Activated T-helper 2 cell treated with anti-CD3 and anti-CD28 coated beads, Interferon-gamma antibody, Interleukin-2, Interleukin-4, amounts not matched to agents 10 μg/mL and 5 μg/mL and 100 μg/mL, durations not matched to agents 14 hours and 24 hours and 36 hours (primary cell): ENCODE measurements at regions not wholly inside any gene's neighbourhood (a gene's known extent, or its start where the extent isn't known, plus 50 kb on each side); places are given as distances from the start of the nearest gene placed in this dataset.
"Not testable (repeated sequence)": the region's sequence is repeated elsewhere in the genome, so short reads cannot be mapped to it uniquely, and the experiment has no call there.

Source experiments
- DNase-seq: peaks from one replicate; pipeline ENCODE4 v3.0.0; 2021; ENCODE audit warnings: low spot score
- H3K27ac Mint-ChIP-seq: one replicate; pipeline ENCODE4 v1.8.0; 2021; ENCODE audit warnings: mixed read lengths
- H3K27me3 Mint-ChIP-seq: one replicate; pipeline ENCODE4 v1.8.0; 2021; ENCODE audit warnings: low read depth, mixed read lengths
- H3K36me3 Mint-ChIP-seq: one replicate; pipeline ENCODE4 v1.8.0; 2021; ENCODE audit warnings: low read depth, mixed read lengths
- H3K4me1 Mint-ChIP-seq: one replicate; pipeline ENCODE4 v1.8.0; 2021; ENCODE audit warnings: low read depth, mixed read lengths
- H3K4me3 Mint-ChIP-seq: one replicate; pipeline ENCODE4 v1.8.0; 2021; ENCODE audit warnings: low read depth, mild to moderate bottlenecking, moderate library complexity, mixed read lengths
- H3K9me3 Mint-ChIP-seq: one replicate; pipeline ENCODE4 v1.8.0; 2021; ENCODE audit warnings: mixed read lengths
- intact Hi-C: fragments of 100-400 bp; cut with micrococcal nuclease; formaldehyde crosslinking; loops from one replicate; pipeline ENCODE4 v1.15.1; 2023

- Mint-ChIP-seq H3K27me3 (no peaks in the 10 kb centered on the region), H3K9me3 (peaks cover 5% of the 10 kb centered on the region), H3K36me3 (no peaks in the 10 kb centered on the region), H3K27ac (no peak overlapping the region), H3K4me1 (no peaks in the 10 kb centered on the region), H3K4me3 (no peak overlapping the region)
- intact Hi-C loops = no loop called here
- no peak for DNase-seq
Observed at GRCh38 chr5:124192716-124193115, 553.7 kb downstream of the ZNF608 start.

DNA sequence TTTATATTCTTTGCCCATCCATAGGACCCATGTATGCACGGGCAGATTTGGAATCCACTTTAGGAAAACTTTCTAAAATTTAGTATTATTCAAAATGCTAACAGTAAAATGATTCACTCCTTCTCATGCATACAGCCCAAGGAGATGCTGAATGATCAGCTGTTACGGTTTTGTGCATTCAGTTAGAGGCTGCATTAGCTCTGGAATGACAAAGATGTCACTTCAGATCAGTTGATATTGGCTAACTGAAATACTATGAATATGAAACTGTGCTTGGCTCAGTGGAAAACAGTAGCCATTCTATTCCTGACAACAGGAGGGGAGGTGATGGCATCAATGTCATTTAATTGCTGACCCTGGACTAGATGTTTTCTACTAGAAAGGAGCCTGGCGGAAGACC is 560.7 kb downstream of the ZNF608 start:
- no peak overlapping the region for H3K4me3 Mint-ChIP-seq
- no peaks in the 10 kb centered on the region for H3K27me3 Mint-ChIP-seq
- intact Hi-C loops = no loop called here
- peaks cover 9% of the 10 kb centered on the region for H3K9me3 Mint-ChIP-seq
- DNase-seq = no peak
- no peak overlapping the region for H3K27ac Mint-ChIP-seq
- no peaks in the 10 kb centered on the region for H3K4me1 Mint-ChIP-seq
- H3K36me3 Mint-ChIP-seq = no peaks in the 10 kb centered on the region

- no peak for DNase-seq
- intact Hi-C loops = no loop called here
- H3K9me3 Mint-ChIP-seq = peaks cover 4% of the 10 kb centered on the region
- H3K27me3 Mint-ChIP-seq = no peaks in the 10 kb centered on the region
- H3K27ac Mint-ChIP-seq = no peak overlapping the region
- H3K4me1 Mint-ChIP-seq = no peaks in the 10 kb centered on the region
- no peak overlapping the region for H3K4me3 Mint-ChIP-seq
- no peaks in the 10 kb centered on the region for H3K36me3 Mint-ChIP-seq
Observed at GRCh38 chr5:124182133-124182532, 564.3 kb downstream of the ZNF608 start.

DNA sequence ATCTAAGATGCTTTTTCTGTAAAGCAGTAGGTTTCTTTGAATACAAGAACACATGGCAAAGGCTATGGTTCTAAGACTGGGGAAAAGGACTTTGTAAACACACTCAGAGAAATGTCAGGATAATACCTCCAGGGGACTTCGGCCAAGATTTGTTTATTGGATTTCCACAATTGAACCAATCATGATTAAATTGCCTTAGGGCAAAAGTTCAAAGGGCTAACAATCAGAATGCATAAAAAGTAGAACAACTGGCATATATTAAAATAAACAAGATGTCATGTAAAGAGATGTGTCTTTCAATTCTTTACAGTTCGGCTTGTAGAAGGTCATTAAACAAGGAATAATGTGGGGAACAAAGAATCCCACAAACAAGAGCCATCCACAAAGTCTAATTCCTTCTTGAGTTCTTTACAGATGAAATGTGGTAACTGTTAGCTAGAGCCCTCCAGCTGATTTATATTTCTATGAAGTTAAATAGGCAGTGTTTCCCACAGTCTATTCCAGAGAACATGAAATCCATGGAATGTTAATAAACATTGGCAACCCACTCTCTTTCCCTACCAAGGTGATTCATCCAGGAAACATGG is 565.5 kb downstream of the ZNF608 start:
- Mint-ChIP-seq H3K9me3 (no peaks in the 10 kb centered on the region), H3K36me3 (no peaks in the 10 kb centered on the region), H3K4me1 (no peaks in the 10 kb centered on the region), H3K27me3 (no peaks in the 10 kb centered on the region), H3K4me3 (no peak overlapping the region), H3K27ac (no peak overlapping the region)
- intact Hi-C loops = no loop called here
- no peak for DNase-seq

DNA sequence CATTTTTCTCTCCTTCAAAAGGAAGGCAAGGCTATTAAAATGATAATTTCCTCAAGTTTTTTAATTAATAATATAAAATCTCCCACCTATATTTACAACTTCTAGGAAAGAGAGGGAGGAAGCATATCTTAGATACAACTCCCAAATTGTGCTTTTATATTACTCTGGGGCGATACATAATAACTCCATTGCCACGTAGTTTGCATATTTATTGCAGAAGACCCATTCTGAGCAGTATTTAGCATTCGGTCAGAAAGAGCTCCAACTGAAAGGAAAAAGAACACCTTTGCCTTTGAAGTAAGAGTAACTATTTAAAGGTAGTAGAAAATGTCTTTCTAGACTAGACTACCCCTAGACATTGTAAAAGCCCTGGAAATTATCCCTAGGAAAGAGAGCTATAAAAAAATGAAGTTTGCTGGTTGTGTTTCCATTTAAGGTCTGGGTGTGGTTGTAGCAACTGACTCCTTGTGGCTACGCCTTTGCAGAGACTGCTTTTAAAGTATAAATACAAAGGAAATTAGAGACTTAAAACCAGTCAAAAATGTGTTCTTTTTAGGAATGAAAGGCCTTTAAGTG is 566.1 kb downstream of the ZNF608 start:
- intact Hi-C loops = no loop called here
- Mint-ChIP-seq H3K27me3 (no peaks in the 10 kb centered on the region), H3K4me1 (no peaks in the 10 kb centered on the region), H3K4me3 (no peak overlapping the region), H3K27ac (no peak overlapping the region), H3K36me3 (no peaks in the 10 kb centered on the region), H3K9me3 (no peaks in the 10 kb centered on the region)
- no peak for DNase-seq

DNA sequence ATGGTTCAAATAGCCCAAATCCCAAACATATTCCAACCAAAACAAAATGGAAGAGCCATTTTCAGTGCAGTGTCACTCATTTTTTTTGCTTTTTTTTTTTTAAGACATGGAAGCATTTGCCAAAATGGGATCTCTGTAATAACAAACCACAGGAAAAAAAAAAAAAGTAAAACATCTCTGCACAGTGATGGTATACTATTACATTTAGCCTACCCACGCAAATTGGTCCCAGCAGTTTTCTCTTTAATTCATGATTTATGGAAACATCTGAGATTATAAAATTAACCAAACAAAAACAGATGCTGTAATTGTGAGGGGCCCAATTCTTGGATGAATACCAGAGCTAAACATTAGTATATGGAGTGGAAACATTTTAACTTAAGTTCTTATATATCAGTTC is 566.6 kb downstream of the ZNF608 start:
- no peak overlapping the region for H3K4me3 Mint-ChIP-seq
- no peaks in the 10 kb centered on the region for H3K27me3 Mint-ChIP-seq
- no peaks in the 10 kb centered on the region for H3K4me1 Mint-ChIP-seq
- H3K9me3 Mint-ChIP-seq = no peaks in the 10 kb centered on the region
- intact Hi-C loops = no loop called here
- H3K36me3 Mint-ChIP-seq = no peaks in the 10 kb centered on the region
- DNase-seq = no peak
- H3K27ac Mint-ChIP-seq = no peak overlapping the region

- Mint-ChIP-seq H3K4me1 (no peaks in the 10 kb centered on the region), H3K4me3 (no peak overlapping the region), H3K9me3 (no peaks in the 10 kb centered on the region), H3K27me3 (no peaks in the 10 kb centered on the region), H3K27ac (no peak overlapping the region), H3K36me3 (no peaks in the 10 kb centered on the region)
- DNase-seq = no peak
- intact Hi-C loops = no loop called here
Observed at GRCh38 chr5:124178050-124178449, 568.4 kb downstream of the ZNF608 start.

DNA sequence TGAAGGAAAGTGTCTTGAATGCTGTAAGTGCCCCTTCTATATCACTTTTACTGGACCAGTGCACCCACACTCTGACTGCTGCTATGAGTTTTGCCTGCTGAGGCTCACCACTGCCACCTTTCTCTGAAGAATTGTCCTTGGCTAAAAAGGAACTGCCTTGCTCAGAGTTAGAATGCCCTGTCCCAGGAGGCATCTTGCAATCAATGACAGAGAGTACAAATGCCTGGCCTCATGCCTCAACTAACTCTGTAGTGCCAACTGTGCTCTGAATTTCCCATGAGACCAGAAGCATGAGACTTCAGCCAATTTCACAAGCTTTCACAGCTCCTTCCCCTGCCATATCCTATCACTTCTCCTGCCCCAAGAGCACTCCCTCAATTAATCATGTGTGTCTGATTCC is 569.7 kb downstream of the ZNF608 start:
- Mint-ChIP-seq H3K36me3 (no peaks in the 10 kb centered on the region), H3K9me3 (peaks cover 4% of the 10 kb centered on the region), H3K4me3 (no peak overlapping the region), H3K27ac (no peak overlapping the region), H3K27me3 (no peaks in the 10 kb centered on the region), H3K4me1 (no peaks in the 10 kb centered on the region)
- intact Hi-C loops = no loop called here
- no peak for DNase-seq

DNA sequence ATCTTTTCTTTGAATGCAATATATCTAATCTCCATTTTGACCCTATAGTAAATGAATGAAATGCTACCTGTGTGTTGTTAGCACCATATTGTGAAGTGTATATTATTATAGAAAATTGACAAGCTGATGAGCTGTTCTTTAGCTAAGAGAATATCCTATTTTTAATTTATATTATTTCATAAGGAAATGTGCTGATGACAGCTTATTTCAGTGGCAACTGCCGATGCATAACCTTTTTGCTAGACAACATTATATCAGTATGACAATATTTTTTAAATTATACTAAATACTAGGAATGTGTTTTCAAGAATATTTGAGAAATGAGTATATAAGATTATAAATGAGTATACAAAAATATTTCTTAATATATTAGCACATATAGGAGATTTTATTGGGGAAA is 573.1 kb downstream of the ZNF608 start:
- H3K27me3 Mint-ChIP-seq = no peaks in the 10 kb centered on the region
- DNase-seq = no peak
- H3K9me3 Mint-ChIP-seq = peaks cover 17% of the 10 kb centered on the region
- H3K27ac Mint-ChIP-seq = no peak overlapping the region
- H3K36me3 Mint-ChIP-seq = no peaks in the 10 kb centered on the region
- no peak overlapping the region for H3K4me3 Mint-ChIP-seq
- intact Hi-C loops = no loop called here
- no peaks in the 10 kb centered on the region for H3K4me1 Mint-ChIP-seq

DNA sequence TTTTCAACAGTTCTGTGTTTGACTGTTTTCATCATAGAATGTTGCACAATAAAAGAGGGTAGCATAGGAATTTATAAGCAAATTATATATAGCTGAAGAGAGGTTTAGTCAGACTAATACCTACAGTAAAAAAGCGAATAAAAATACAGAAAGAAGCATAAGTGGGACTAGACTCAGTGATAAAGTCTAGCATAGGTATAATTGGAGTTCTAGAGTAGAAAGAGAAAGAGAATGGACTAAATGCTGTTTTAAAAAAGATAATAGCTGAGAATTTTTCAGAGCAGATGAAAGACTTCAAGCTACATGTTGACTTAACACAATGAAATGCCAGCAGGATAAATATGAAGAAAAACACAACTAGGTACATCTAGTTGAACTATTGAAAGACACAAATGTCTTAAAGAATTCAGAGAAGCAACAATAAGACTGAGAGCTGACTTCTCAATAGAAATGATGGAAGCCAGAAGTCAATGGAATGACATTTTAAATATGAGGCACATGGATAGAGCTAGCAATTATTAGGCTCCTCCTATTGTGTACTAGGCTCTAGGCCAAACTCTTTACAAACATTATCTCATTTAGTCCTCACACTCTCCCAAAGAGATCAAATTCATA is 573.9 kb downstream of the ZNF608 start:
- Mint-ChIP-seq H3K27me3 (no peaks in the 10 kb centered on the region), H3K4me1 (no peaks in the 10 kb centered on the region), H3K36me3 (no peaks in the 10 kb centered on the region), H3K9me3 (peaks cover 17% of the 10 kb centered on the region), H3K4me3 (no peak overlapping the region), H3K27ac (no peak overlapping the region)
- intact Hi-C loops = no loop called here
- DNase-seq = no peak

GRCh38 chr5:124168093-124168492 is 578.3 kb downstream of the ZNF608 start:
- H3K4me3 Mint-ChIP-seq, H3K36me3 Mint-ChIP-seq, H3K27me3 Mint-ChIP-seq, H3K4me1 Mint-ChIP-seq, DNase-seq, intact Hi-C loops, H3K27ac Mint-ChIP-seq: not testable (repeated sequence)
- peaks cover 17% of the 10 kb centered on the region for H3K9me3 Mint-ChIP-seq

DNA sequence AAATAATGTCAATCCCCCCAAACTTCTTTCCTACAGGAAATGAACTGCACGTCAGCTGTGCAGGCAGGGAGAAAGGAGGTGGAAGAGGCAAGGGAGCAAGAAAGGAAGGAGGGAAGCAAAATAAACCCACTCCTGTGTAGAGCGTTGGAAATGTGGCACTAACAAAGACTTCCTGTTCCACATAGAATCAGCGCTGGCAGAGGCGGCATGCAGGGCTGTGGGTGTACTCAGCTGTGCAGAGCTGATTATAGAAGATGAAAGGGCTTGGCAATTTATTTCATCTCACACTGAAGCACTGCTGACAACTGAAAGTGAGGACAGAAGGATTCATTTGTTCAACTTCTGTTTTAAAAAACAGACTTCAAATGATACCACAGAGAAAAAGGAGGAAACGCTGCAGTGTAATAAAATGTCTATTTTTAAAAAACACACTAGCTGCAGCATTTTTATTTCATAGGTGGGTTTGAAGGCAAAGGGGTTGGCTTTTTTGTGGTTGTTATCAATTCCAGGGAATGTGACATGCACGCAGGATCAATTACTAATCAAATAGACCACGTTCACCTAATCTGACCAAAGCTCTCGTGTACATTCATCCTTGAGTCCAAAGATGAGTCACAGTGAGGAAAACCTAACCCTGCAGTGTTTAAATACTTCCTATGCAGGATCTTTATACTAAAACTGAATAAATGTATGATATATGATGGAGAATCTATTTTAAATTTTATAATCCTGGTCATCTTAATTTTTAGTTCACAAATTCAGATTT is 583.5 kb downstream of the ZNF608 start:
- no peaks in the 10 kb centered on the region for H3K27me3 Mint-ChIP-seq
- H3K36me3 Mint-ChIP-seq = no peaks in the 10 kb centered on the region
- H3K4me3 Mint-ChIP-seq = no peak overlapping the region
- no peak overlapping the region for H3K27ac Mint-ChIP-seq
- intact Hi-C loops = no loop called here
- H3K9me3 Mint-ChIP-seq = no peaks in the 10 kb centered on the region
- DNase-seq = no peak
- peaks cover 2% of the 10 kb centered on the region for H3K4me1 Mint-ChIP-seq

- Mint-ChIP-seq H3K27me3 (no peaks in the 10 kb centered on the region), H3K4me1 (peaks cover 4% of the 10 kb centered on the region), H3K9me3 (no peaks in the 10 kb centered on the region), H3K36me3 (no peaks in the 10 kb centered on the region), H3K4me3 (no peak overlapping the region), H3K27ac (no peak overlapping the region)
- DNase-seq = no peak
- intact Hi-C loops = no loop called here
Observed at GRCh38 chr5:124161266-124161665, 585.2 kb downstream of the ZNF608 start.
